ENCODE measurements at regions not wholly inside any gene's neighbourhood (a gene's known extent, or its start where the extent isn't known, plus 50 kb on each side); places are given as distances from the start of the nearest gene placed in this dataset.

GRCh38 chr18:73101977-73102376 lies 234.2 kb upstream of the NETO1 start:
- no peak for TF ChIP-seq CTCF (IDR thresholded peaks at IDR 0.05 in 2 of 3, conservative IDR thresholded peaks at IDR 0.05 in 1 of 3; ENCODE audit: borderline replicate concordance in 1 of 3, insufficient read depth in 1 of 3, low read depth in 2 of 3, low read length in 2 of 3)
- no peak for TF ChIP-seq POLR2A (IDR thresholded peaks at IDR 0.05; ENCODE audit: borderline replicate concordance, extremely low read depth, insufficient read depth, insufficient read length)
- no peak for TF ChIP-seq POLR2AphosphoS5 (IDR thresholded peaks at IDR 0.05; ENCODE audit: low read depth, low read length)
- TF ChIP-seq CEBPB (IDR thresholded peaks at IDR 0.05; ENCODE audit: low read depth), result no peak
- no peak for TF ChIP-seq EZH2phosphoT487 (IDR thresholded peaks at IDR 0.05; ENCODE audit: borderline replicate concordance)
- TF ChIP-seq REST (IDR thresholded peaks at IDR 0.05; ENCODE audit: low read depth), result no peak
- TF ChIP-seq YY1 (IDR thresholded peaks at IDR 0.05; ENCODE audit: extremely low read depth, insufficient replicate concordance, low read depth, low read length), result no peak
- TF ChIP-seq SRF (IDR thresholded peaks at IDR 0.05; ENCODE audit: low read depth), result no peak
- no peak for TF ChIP-seq EZH2 (IDR thresholded peaks at IDR 0.05)
- no peak for TF ChIP-seq MAX (IDR thresholded peaks at IDR 0.05)
- TF ChIP-seq FOSL1 (IDR thresholded peaks at IDR 0.05; ENCODE audit: low read depth), result no peak
